ENCODE measurements at regions not wholly inside any gene's neighbourhood (a gene's known extent, or its start where the extent isn't known, plus 50 kb on each side); places are given as distances from the start of the nearest gene placed in this dataset.

GRCh38 chr9:73805111-73805510 lies 653.4 kb downstream of the ANXA1 start:
- intact Hi-C loops (cut with micrococcal nuclease): no loop called here
- dilution Hi-C loops (cut with MboI; ENCODE audit: extremely low pct_ligation_motif_present, low sequenced_read_pairs): no loop called here
- no peak overlapping the region for H3K27ac ChIP-seq (ENCODE audit: insufficient read depth, low read depth, low read length)
- H3K9me3 ChIP-seq (replicated peaks; ENCODE audit: control insufficient read depth, insufficient read depth, low read length): no peaks in the 10 kb centered on the region
- H3K9me1 ChIP-seq (replicated peaks; ENCODE audit: control insufficient read depth, extremely low read depth, insufficient read depth, low read length): no peaks in the 10 kb centered on the region
- ChIA-PET POLR2A (no interaction called here), CTCF (no interaction called here)
- no peaks in the 10 kb centered on the region for H3K36me3 ChIP-seq (ENCODE audit: control insufficient read depth in 2 of 2, extremely low read depth in 1 of 2, insufficient read depth in 2 of 2, low read length in 2 of 2)
- FAIRE-seq: no peak
- no peaks in the 10 kb centered on the region for H3K4me1 ChIP-seq (ENCODE audit: control insufficient read depth, extremely low read depth, insufficient read depth, low read length)
- TF ChIP-seq POLR2A (IDR thresholded peaks at IDR 0.05; ENCODE audit: low read depth, low read length): no peak
- no peak overlapping the region for H3K9ac ChIP-seq (replicated peaks; ENCODE audit: extremely low read depth, insufficient read depth, low read length)
- H2AFZ ChIP-seq (ENCODE audit: low read depth, low read length): no peak overlapping the region
- no peaks in the 10 kb centered on the region for H4K20me1 ChIP-seq (replicated peaks; ENCODE audit: control insufficient read depth, extremely low read depth, insufficient read depth, low read length)
- no peaks in the 10 kb centered on the region for H3K27me3 ChIP-seq (ENCODE audit: control insufficient read depth in 2 of 2, insufficient read depth in 2 of 2, low read length in 2 of 2)
- H3K79me2 ChIP-seq (ENCODE audit: control insufficient read depth, insufficient read depth, low read length): no peaks in the 10 kb centered on the region
- H3K4me3 ChIP-seq (replicated peaks in 1 of 3; ENCODE audit: insufficient read depth in 1 of 3, low read depth in 1 of 3, low read length in 3 of 3): no peak overlapping the region
- DNase-seq (ENCODE audit: low read depth, low spot score): no peak
- BruUV-seq (replicated peaks): no TSS peak
- H3K4me2 ChIP-seq (ENCODE audit: insufficient read depth, low read length): no peak overlapping the region

GRCh38 chr9:73805853-73806458 lies 654.3 kb downstream of the ANXA1 start:
- H3K4me2 ChIP-seq (ENCODE audit: insufficient read depth, low read length): no peak overlapping the region
- no peaks in the 10 kb centered on the region for H3K4me1 ChIP-seq (ENCODE audit: control insufficient read depth, extremely low read depth, insufficient read depth, low read length)
- no peak overlapping the region for H3K27ac ChIP-seq (ENCODE audit: insufficient read depth, low read depth, low read length)
- dilution Hi-C loops (cut with MboI; ENCODE audit: extremely low pct_ligation_motif_present, low sequenced_read_pairs) (no loop called here), intact Hi-C loops (cut with micrococcal nuclease) (no loop called here)
- H2AFZ ChIP-seq (ENCODE audit: low read depth, low read length): no peak overlapping the region
- H4K20me1 ChIP-seq (replicated peaks; ENCODE audit: control insufficient read depth, extremely low read depth, insufficient read depth, low read length): no peaks in the 10 kb centered on the region
- H3K4me3 ChIP-seq (replicated peaks in 1 of 3; ENCODE audit: insufficient read depth in 1 of 3, low read depth in 1 of 3, low read length in 3 of 3): no peak overlapping the region
- H3K27me3 ChIP-seq (ENCODE audit: control insufficient read depth in 2 of 2, insufficient read depth in 2 of 2, low read length in 2 of 2): no peaks in the 10 kb centered on the region
- no TSS peak for BruUV-seq (replicated peaks)
- CTCF ChIA-PET: no interaction called here
- no peaks in the 10 kb centered on the region for H3K36me3 ChIP-seq (ENCODE audit: control insufficient read depth in 2 of 2, extremely low read depth in 1 of 2, insufficient read depth in 2 of 2, low read length in 2 of 2)
- no peaks in the 10 kb centered on the region for H3K79me2 ChIP-seq (ENCODE audit: control insufficient read depth, insufficient read depth, low read length)
- H3K9me3 ChIP-seq (replicated peaks; ENCODE audit: control insufficient read depth, insufficient read depth, low read length): no peaks in the 10 kb centered on the region
- no peaks in the 10 kb centered on the region for H3K9me1 ChIP-seq (replicated peaks; ENCODE audit: control insufficient read depth, extremely low read depth, insufficient read depth, low read length)
- no peak for TF ChIP-seq EZH2 (IDR thresholded peaks at IDR 0.05; ENCODE audit: borderline replicate concordance, low read depth, low read length, severe bottlenecking)
- no peak for TF ChIP-seq MAX (IDR thresholded peaks at IDR 0.05; ENCODE audit: insufficient read depth, insufficient read length)
- no peak for TF ChIP-seq GATA2 (IDR thresholded peaks at IDR 0.05; ENCODE audit: insufficient read depth, insufficient read length, low read depth, low read length)
- no peak for TF ChIP-seq JUN (IDR thresholded peaks at IDR 0.05; ENCODE audit: borderline replicate concordance, insufficient read depth, insufficient read length, low read depth)
- no peak for TF ChIP-seq POLR2A (IDR thresholded peaks at IDR 0.05; ENCODE audit: low read depth, low read length)
- no peak for TF ChIP-seq FOS (IDR thresholded peaks at IDR 0.05; ENCODE audit: borderline replicate concordance, insufficient read depth, low read length)
- no peak for TF ChIP-seq CTCF (IDR thresholded peaks at IDR 0.05; ENCODE audit: extremely low read depth in 1 of 2, insufficient read depth in 1 of 2, low read depth in 1 of 2, low read length in 2 of 2)
- TF ChIP-seq POLR2AphosphoS5 (IDR thresholded peaks at IDR 0.05; ENCODE audit: insufficient read depth, low read depth, low read length): no peak
- TF ChIP-seq MYC (IDR thresholded peaks at IDR 0.05; ENCODE audit: low read depth, low read length): no peak
- FAIRE-seq (no peak), DNase-seq (ENCODE audit: low read depth, low spot score) (no peak)
- H3K9ac ChIP-seq (replicated peaks; ENCODE audit: extremely low read depth, insufficient read depth, low read length): no peak overlapping the region
- POLR2A ChIA-PET: no interaction called here

Data from endothelial cell of umbilical vein (primary cell).